ENCODE measurements at regions not wholly inside any gene's neighbourhood (a gene's known extent, or its start where the extent isn't known, plus 50 kb on each side); places are given as distances from the start of the nearest gene placed in this dataset.

DNA sequence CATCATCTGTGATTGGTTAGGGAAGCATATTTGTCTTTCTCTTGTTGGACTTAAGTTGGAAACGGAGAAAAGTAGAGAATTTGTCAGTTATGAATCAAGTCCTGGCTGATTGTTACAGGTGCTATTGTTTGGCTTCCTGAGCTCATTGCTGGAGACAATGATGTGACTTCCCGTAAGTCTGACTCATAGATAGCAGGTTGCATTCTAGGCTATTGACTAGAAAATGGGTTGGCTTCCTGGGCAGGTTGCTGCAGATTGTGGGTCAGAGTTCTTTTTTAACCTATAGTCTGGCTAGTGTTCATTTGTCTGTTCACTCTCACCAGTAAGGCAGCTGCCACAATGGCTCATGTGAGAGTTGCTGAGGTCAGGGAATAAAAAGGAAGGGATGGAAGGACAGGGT, 101.5 kb downstream of the CCNA1 start (continued):
- no peak for TF ChIP-seq CHD7 (IDR thresholded peaks at IDR 0.05; ENCODE audit: insufficient replicate concordance, low read length)
- no peak for TF ChIP-seq EZH2 (IDR thresholded peaks at IDR 0.05; ENCODE audit: low read depth, low read length, severe bottlenecking)
- no peak for TF ChIP-seq JUN (IDR thresholded peaks at IDR 0.05; ENCODE audit: low read depth, low read length)
- TF ChIP-seq POU5F1 (IDR thresholded peaks at IDR 0.05; ENCODE audit: low read depth, low read length) = no peak
- no peak for TF ChIP-seq BCL11A (IDR thresholded peaks at IDR 0.05; ENCODE audit: low read depth in 2 of 2, low read length in 2 of 2)
- no peak for TF ChIP-seq NRF1 (IDR thresholded peaks at IDR 0.05; ENCODE audit: low read depth, low read length)
- no peak for TF ChIP-seq SP1 (IDR thresholded peaks at IDR 0.05; ENCODE audit: low read depth, low read length)
- TF ChIP-seq MAX (IDR thresholded peaks at IDR 0.05) = no peak
- TF ChIP-seq CREB1 (IDR thresholded peaks at IDR 0.05) = no peak
- TF ChIP-seq FOSL1 (IDR thresholded peaks at IDR 0.05; ENCODE audit: insufficient read depth, low read depth, low read length) = no peak
- no peak for TF ChIP-seq PHF8 (conservative IDR thresholded peaks at IDR 0.05; ENCODE audit: low read depth, low read length)
- TF ChIP-seq SUZ12 (IDR thresholded peaks at IDR 0.05; ENCODE audit: low read length) = no peak
- TF ChIP-seq YY1 (IDR thresholded peaks at IDR 0.05; ENCODE audit: low read depth, low read length) = no peak
